ENCODE measurements at regions not wholly inside any gene's neighbourhood (a gene's known extent, or its start where the extent isn't known, plus 50 kb on each side); places are given as distances from the start of the nearest gene placed in this dataset.
"Not testable (repeated sequence)": the region's sequence is repeated elsewhere in the genome, so short reads cannot be mapped to it uniquely, and the experiment has no call there.

DNA sequence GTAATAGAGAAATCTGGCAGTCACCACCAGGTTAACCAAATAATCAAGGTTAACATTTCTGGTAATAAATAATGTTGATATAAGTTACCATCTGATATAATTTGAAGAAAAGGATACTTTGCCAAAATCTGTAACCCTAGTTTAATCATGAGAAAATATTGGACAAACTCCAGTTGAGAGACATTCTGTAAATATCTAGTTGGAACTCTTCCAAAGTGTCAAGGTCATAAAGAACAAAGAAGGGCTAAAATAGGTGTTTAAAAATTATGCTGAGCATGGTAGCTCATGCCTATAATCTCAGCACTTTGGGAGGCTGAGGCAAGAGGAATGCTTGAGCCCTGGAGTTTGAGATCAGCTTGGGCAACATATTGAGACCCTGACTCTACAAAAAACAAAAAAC is 253.3 kb downstream of the MRPS30 start:
- DNase-seq: no peak

DNA sequence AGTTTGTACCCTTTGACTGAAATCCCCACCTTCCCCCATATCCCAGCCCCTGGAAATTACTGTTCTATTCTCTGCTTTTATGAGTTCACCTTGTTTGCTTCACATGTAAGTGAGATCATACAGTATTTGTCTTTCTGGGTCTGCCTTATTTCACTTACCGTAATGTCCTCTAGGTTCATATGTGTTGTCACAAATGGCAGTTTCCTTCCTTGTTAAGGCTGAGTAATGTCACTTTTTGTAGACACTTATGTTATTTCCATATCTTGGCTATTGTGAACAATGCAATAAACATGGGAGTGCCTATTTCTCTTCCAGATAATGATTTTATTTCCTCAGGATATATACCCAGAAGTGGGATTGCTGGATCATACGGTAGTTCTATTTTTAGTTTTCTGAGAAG is 272.3 kb downstream of the MRPS30 start:
- DNase-seq: no peak

DNA sequence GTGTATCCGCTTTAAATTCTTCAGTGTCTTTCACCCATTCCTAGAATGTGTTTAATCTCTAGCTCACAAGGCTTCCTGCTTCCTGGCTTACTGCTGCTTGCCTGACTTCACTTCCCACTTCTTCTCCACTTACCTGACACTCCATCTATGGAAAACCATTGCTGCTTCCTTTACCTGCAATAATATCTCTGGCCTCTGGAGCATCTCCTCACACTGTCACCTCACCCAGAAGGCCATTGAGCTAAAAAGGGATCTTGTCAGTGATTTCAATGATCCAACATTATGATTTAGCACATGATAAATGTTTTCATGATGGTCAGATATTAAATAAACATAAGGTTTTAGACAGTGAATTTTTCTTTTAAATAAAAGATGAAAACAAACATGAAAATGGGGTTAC is 281.1 kb downstream of the MRPS30 start:
- DNase-seq: no peak

DNA sequence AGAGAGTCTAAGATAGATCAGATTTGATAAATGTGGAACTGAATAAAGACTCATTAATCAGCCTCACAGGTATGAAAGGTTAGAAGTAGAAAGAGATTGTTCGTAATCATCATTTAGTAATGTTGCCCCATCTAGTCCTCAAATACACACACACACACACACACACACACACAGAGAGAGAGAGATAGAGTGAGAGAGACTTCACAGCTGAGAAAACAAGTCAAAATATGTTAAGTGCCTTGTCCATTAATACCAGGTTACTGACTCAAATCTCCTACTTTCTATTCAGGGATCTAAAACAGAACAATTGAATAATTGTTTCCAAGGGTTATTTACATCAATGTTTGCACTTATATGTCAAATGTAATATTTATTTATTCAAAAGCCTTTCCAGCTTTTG is 284.6 kb downstream of the MRPS30 start:
- no peak for DNase-seq

DNA sequence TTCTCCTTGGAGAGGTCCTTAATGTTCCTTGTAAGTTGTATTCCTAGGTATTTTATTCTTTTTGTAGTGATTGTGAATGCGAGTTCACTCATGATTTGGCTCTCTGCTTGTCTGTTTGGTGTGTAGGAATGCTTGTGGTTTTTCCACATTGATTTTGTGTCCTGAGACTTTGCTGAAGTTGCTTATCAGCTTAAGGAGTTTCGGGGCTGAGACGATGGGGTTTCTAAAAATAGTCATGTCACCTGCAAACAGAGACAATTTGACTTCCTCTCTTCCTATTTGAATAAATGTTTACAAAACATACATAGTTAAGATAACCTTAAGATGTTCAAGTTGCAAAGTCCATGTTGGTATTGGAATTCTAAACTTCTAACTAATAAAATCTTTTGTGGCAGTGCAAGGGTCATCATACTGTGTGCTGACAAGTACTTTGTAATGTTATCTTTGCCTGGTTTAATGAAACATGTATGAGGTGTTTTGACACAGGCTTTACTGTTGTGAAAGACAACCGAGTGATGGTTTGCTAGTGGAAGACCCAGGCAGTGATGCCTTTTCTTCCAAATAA is 286.2 kb downstream of the MRPS30 start:
- DNase-seq: no peak

DNA sequence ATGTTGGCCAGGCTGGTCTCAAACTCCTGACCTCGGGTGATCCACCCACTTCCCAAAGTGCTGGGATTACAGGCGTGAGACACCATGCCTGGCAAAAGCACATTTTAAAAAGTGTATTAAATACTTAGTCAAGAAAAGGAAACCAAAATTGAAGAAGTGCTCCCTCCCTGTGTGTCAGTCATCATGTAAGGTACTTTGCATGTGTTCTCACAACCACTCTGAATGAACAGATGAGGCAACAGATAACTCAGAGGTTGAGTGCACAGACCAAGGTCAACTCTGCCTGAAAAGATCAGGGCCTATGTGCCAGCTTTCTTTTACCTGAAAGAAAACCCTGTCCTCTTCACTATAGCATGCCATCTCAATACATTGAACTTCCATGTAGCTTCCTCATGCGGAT is 289.7 kb downstream of the MRPS30 start:
- no peak for DNase-seq

DNA sequence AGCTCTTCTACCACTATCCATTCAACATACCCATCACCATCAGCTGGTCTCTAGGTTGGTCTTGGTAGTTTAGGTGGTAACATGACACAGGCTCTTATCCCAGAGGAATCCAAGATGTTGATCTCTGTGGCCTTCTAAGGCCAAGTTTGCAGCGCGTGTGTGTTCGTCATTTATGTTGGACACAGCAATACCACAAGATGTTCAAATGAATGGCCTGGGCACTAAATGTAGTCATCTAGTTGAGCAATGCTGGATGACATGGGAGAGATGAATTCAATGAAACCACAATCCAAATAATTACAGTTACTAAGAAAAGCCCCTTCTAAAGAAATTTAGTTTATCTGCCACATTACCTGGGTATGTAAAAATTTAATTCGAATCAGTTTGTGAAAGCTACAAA is 292.4 kb downstream of the MRPS30 start:
- no peak for DNase-seq

DNA sequence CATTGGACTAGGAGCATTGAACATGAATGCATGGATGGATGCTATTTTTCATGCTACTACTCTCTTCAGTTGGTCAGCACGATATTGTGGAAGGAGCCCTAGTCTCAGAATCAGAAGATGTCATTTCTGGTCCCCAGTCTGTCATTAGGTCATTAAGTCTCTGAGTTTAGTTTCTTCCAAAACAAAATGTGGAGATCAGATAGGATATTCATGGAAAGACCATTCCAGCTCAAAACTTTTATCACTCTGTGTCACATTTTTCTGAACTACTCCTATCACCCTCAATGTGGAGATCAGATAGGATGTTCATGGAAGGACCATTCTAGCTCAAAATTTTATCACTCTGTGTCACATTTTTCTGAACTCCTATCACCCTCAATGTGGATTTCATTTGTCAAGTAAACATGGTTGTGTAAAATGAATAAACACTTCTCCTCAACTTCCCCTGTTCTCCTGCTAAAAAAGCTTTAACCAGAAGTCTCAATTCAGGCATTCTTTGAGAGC is 296.8 kb downstream of the MRPS30 start:
- DNase-seq: no peak

DNA sequence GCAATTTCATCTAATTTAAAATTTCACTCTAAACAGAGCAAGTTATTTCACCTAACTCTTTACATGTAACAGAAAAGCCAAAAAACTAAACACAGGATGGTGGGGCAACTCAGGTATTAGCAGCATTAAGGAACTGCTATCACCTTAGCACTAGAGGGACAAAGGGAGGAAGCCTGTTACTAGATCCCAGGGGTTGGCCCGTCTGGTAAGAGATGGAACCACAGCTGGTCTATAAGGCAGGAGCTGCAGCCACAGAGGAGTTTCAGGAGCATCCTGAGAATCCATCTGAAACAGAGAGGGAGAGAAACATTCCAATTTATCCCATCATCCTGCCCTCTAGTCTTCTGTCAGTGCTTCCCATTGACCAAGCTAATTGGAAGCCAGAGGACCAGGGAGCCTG is 300.3 kb downstream of the MRPS30 start:
- DNase-seq: no peak

DNA sequence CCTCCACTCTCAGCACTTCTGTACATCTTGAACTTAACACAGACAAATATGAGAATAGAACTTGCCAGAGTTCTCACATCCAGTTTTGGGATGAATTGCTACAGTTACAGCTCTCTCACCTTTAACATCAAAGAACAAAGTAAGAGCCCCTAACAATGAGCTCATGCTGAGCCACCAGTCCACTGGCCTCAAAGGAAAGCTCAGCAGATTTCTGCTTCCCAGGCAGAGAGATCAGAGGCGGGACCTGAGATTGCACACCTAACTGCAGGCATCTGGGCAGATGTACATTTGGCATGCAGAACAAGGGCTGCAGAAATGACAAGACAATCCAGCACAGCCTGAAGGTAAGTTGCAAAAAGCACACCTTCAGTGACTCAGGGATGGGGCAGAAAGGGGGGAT is 300.9 kb downstream of the MRPS30 start:
- no peak for DNase-seq

DNA sequence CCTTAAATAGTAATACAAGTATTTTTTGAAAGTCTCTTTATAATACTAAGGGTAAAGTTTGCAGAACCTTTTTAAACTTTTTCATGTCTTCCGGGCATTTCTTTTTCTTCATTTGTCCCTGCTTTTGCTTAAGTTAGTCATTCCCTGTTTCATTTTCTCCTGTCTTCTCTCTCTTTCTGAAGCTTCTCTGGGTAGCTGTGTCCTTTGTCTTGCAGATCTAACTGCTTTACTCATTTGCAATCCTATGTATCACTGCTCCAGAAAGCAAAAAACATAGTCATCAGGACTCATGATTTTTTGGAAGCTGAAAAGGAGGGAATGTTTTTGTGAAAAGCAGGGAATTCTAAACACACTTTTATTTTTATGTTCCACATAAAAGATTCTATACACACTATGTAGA is 301.7 kb downstream of the MRPS30 start:
- no peak for DNase-seq

DNA sequence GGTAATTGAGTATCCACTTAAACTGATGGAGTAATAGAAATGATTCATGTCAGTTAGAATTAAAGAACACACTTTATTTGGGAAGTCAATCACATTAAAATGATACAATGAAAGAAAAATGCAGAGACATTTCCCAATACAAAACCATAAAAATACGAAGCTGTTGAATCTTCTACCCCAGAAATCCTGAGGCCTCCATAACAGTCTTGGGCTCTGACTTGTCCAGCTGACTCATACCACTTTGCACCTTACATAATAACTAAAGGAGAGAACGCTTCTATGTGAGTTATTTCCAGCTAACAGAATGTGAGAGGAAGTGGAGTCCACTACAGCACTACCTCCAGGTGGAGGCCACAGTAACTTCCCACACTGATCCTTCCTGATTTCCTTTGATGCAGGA is 305.0 kb downstream of the MRPS30 start:
- DNase-seq: no peak

DNA sequence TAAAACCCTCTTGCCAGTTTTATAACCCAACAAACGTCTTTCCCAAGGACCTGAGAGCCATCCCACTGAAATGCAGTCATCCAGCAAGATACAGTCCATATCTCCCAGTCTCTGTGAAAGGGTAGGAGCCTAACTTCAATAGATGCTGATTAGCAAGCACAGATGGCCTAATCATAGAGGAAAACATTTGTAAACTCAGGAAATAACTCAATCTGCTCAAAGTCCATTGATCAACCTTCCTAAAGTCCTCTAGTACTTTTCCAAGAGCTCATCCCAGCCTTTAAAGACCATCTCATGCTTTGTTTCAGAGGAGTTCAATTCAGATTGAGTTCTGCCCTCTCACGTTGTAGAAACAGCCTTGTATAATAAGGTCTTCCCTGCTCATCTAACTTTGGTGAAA is 324.2 kb downstream of the MRPS30 start:
- no peak for DNase-seq

DNA sequence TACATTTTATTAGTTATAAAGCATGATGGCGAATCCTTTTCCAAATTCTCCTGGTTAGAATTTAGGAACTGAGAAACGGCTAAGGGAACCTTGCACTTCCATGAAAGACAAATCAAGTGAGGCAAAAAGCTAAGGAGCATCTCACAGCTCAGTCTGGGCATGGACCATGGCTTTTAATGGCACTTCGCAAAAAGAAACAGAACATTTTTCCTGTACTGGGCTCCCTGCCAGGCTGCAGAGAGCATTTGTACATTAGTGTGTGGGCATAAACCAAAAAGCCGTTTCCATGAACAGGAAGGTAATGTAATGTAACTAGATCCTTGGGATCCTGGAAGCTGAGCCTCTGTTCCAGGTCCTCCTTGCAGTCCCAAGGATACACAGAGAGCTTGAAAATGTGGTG is 354.2 kb downstream of the MRPS30 start:
- DNase-seq: no peak

DNA sequence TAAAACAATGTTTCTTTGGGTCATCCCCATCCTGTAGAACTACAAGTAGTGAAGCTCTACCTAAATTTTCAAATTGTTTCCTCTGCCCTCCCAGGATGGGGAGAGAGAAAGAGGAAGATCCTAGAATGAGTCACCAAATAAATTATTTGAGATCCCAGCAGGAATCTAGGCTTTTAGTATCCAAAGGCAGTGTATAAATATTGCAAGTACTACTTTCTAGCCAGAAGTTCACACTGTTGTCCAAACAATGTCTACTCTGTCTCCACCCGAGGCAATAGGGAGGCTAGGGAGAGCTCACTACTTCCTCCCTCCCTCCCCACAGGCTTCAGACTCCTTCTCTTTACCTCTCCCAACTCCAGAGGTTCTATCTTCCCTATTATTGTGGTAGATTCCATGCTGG is 362.8 kb downstream of the MRPS30 start:
- DNase-seq: no peak

DNA sequence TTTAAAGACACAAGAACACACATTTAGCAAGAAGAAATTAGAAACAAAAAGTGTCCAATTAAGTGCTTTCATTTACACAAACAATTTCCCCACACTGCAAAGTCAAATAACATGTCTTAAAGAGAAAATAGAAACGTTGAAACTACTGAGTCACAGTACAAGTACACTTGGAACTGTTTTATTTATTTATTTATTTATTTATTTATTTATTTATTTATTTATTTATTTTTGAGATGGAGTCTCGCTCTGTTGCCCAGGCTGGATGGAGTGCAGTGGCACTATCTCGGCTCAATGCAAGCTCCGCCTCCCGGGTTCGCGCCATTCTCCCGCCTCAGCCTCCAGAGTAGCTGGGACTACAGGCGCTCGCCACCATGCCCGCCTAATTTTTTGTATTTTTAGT is 363.9 kb downstream of the MRPS30 start:
- not testable (repeated sequence) for DNase-seq

DNA sequence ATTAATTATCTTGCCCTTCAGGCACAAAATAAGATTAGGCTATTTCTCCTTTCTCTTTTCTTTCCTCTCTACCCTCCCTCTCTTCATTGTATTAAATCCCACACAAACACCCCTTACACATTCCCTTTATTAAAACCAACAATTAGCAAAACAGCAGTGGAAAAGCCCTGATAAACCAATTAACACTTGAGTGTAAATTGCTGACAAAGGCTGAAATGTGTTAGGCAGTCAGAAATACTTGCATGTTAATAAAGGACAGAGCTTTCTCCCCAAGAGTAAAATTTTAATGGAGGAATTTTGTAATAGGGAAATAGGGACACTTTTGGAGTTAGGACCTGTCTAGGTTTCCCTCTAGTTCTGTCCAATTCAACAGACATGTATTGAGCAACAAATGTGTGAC is 370.9 kb downstream of the MRPS30 start:
- no peak for DNase-seq

DNA sequence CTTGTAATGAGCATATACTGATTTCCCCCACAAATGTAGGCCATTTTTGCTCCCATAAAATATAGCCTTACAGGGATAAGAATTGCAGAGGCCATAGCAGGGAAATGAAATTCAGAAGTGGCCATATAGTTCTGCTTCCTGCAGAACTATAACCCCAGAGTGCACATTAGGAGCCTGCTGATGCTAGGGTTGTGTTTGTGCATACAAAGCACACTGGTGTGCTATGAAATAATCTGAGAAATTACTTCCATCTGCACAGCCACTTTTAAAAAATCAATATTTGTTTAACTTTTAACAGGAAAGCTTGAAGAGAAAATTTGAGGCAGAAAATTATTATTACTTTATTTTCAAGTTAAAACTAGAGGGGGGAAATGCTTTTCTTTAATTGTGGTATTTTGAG is 380.3 kb downstream of the MRPS30 start:
- DNase-seq: no peak

DNA sequence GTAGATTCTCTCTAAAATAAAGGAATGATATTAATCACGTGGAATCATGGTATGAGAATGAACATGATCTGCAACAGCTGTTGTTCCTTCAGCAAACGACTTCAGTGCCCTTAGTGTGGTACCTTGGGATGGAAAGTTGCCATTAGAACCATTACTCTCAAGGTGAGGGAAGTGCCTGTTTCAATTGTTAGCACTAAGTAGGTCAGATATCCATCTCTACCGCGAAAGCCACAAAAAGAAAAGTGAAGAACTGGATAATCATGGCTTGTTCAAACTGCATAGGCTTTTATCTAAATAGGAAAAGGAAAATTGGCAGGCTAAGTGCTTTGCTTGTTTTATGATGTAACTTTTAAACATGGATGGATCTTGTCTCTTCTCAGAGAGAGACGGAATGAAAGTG is 380.7 kb downstream of the MRPS30 start:
- DNase-seq: no peak

DNA sequence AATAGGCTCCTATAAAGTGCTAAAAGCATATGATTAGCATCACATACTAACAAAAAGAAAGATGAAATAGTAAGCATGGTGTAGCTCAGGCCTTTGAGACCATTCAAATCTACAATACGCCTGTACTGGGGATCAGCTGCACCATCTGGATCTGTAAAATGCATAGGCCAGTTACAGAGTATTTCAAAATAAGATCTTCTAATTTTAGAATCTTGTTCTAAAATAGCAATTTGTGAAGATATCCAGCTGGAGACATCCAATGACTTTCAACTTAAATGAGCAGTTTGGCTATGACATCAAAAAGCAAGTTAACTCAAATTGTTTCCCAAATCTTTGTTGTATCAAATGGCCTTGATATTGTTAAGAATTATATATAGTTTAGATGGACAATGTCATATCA is 386.3 kb downstream of the MRPS30 start:
- DNase-seq: no peak
